PFSK-1 (cell line): ENCODE measurements at regions not wholly inside any gene's neighbourhood (a gene's known extent, or its start where the extent isn't known, plus 50 kb on each side); places are given as distances from the start of the nearest gene placed in this dataset.

Source experiments
- FOXP2 ChIP-seq: optimal IDR thresholded peaks from 2 replicates; pipeline ENCODE3; 2011; ENCODE audit warnings: borderline replicate concordance, control low read depth, inconsistent platforms; ENCODE audit not compliant: insufficient read depth; ENCODE audit errors: extremely low read length, extremely low read depth
- POLR2AphosphoS5 ChIP-seq: IDR thresholded peaks from 2 replicates; pipeline ENCODE4 v1.6.1; 2012; ENCODE audit warnings: low read depth, mild to moderate bottlenecking, control low read depth, low read length, moderate library complexity
- SIN3A ChIP-seq: IDR thresholded peaks from 2 replicates; pipeline ENCODE4 v1.6.1; 2012; ENCODE audit warnings: mild to moderate bottlenecking, low read length, moderate library complexity, borderline replicate concordance; ENCODE audit not compliant: insufficient read depth
- TAF1 ChIP-seq: IDR thresholded peaks from 2 replicates; pipeline ENCODE4 v1.6.1; 2012; ENCODE audit warnings: low read length, control low read depth, borderline replicate concordance; ENCODE audit not compliant: insufficient read depth
- TF ChIP-seq, protein P1 (sequence below), 2 experiments: IDR thresholded peaks; 2 replicates each; pipeline versions ENCODE4 v1.6.1 to v1.8.0; 2011 to 2012; ENCODE audit warnings: low read depth in 2 of 2, low read length in 2 of 2, control low read depth in 1 of 2, inconsistent platforms in 1 of 2, mild to moderate bottlenecking in 1 of 2, moderate library complexity in 1 of 2; ENCODE audit not compliant: insufficient read depth in 1 of 2

DNA sequence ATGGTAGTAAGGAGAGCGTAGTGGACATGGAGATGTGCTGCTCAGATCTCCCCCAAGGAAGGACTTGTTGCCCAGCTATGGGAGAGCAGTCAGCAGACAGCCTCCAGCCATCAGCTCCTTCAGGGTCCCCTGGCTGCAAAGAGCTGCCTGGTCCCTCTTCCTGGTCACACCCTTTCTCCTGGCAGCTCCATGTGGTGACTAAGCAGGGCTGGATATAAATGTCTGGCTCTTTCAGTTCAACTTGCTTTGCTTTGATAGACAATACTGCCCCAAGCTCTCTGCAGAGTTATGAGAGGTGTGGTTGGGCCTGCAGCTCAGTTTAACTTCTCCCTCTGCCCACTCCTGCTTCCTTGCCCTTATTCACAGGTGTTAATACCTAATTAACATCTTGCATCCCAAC, 64.1 kb upstream of the DDR1 start:
- no peak for TF ChIP-seq TAF1
- TF ChIP-seq FOXP2: no peak
- TF ChIP-seq, protein P1, sequence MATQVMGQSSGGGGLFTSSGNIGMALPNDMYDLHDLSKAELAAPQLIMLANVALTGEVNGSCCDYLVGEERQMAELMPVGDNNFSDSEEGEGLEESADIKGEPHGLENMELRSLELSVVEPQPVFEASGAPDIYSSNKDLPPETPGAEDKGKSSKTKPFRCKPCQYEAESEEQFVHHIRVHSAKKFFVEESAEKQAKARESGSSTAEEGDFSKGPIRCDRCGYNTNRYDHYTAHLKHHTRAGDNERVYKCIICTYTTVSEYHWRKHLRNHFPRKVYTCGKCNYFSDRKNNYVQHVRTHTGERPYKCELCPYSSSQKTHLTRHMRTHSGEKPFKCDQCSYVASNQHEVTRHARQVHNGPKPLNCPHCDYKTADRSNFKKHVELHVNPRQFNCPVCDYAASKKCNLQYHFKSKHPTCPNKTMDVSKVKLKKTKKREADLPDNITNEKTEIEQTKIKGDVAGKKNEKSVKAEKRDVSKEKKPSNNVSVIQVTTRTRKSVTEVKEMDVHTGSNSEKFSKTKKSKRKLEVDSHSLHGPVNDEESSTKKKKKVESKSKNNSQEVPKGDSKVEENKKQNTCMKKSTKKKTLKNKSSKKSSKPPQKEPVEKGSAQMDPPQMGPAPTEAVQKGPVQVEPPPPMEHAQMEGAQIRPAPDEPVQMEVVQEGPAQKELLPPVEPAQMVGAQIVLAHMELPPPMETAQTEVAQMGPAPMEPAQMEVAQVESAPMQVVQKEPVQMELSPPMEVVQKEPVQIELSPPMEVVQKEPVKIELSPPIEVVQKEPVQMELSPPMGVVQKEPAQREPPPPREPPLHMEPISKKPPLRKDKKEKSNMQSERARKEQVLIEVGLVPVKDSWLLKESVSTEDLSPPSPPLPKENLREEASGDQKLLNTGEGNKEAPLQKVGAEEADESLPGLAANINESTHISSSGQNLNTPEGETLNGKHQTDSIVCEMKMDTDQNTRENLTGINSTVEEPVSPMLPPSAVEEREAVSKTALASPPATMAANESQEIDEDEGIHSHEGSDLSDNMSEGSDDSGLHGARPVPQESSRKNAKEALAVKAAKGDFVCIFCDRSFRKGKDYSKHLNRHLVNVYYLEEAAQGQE (IDR thresholded peaks at IDR 0.05; ENCODE audit: insufficient read depth in 1 of 2, low read depth in 2 of 2, low read length in 2 of 2): no peak
- no peak for TF ChIP-seq SIN3A
- TF ChIP-seq POLR2AphosphoS5: no peak

DNA sequence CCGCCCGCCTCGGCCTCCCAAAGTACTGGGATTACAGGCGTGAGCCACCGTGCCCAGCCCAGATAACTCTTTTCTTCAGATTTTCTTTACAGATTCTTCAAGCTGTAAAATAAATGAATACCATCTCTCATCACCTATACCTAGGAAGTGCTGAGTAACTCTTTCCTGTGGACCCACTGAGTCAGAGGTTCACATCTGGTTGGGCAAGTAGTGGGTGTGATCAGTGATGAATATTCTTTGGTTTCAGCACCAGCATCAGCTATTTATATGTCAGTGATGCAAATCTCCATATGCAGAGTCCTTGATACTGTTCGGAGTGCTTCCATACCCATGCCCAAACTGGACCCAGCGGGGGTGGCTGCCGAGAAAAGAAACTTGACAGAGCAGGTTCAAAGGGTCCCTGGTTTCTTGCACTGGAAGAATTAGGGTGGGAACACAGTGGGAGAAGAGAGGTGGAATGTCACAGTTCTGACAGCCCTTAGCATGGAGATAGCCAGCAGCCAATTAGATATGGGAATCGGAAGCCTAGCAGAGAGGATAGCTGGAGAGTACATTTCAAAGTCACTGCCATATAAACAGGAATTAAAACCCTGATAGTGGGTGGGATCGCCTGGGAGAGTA, 64.9 kb upstream of the DDR1 start:
- TF ChIP-seq FOXP2 (no peak), POLR2AphosphoS5 (no peak), SIN3A (no peak)
- TF ChIP-seq, protein P1 (IDR thresholded peaks at IDR 0.05; ENCODE audit: insufficient read depth in 1 of 2, low read depth in 2 of 2, low read length in 2 of 2): no peak

DNA sequence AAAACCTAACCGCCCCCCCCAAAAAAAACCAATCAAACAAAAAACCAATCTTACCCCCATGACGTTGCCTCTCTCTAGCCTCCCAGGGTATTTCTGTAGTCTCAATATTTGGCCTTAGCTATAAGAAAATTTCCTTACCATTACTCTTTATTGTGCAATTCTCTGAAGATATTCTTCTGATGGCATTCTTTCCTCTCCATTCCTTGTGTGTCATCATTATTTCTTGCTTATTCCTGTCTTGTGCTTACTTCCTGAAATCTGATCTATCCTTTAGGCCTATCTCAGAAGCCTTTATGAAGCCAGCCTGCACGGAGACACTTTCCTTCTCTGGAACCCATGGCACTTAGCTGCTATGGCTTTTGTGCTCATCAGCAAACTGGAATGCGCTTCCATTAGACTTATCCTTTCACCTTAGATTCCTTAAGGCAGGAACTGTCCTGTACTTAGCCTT, 65.9 kb upstream of the DDR1 start:
- TF ChIP-seq SIN3A: no peak
- TF ChIP-seq, protein P1 (IDR thresholded peaks at IDR 0.05; ENCODE audit: insufficient read depth in 1 of 2, low read depth in 2 of 2, low read length in 2 of 2): no peak
- no peak for TF ChIP-seq FOXP2
- TF ChIP-seq TAF1: no peak
- no peak for TF ChIP-seq POLR2AphosphoS5

DNA sequence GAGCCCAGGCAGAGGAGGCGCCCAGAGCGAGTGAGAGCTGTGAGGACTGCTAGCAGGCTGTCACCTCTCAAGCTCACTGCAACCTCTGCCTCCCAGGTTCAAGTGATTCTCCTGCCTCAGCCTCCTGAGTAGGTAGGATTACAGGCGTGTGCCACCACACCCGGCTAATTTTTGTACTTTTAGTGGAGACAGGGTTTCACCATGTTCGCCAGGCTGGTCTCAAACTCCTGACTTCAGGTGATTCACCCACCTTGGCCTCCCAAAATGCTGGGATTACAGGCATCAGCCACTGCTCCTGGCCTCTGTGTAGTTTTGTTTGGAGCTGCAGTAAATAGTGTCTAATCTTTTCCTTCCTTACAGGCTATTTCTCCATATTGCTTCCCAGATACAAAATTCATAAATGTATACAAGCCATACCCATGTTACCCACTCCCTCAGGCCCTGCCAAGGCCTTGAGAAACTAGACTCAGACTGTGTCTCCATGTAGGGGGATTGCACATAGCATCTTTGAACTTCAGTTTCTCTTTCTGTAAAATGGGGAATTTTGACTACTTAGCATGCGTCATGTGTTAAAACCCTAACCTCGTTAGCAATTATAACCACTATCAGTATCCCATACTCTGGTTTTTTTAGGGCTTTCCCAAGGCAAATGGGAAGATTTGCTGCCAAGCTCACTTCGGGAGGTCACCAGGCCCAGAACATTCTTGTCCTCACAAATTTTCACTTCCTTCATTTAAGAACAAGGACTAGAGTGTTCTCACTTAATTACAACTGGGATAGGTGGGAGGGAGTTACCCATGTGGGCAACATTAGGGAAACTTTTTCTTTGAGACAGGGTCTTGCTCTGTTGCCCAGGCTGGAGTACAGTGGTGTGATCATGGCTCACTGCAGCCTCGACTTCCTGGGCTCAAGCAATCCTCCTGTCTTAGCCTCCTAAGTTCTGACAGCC, 67.3 kb upstream of the DDR1 start:
- TF ChIP-seq, protein P1 (IDR thresholded peaks at IDR 0.05; ENCODE audit: insufficient read depth in 1 of 2, low read depth in 2 of 2, low read length in 2 of 2): no peak
- no peak for TF ChIP-seq SIN3A
- no peak for TF ChIP-seq TAF1
- no peak for TF ChIP-seq FOXP2
- no peak for TF ChIP-seq POLR2AphosphoS5
